Gastroesophageal sphincter (tissue), 4 donors: ENCODE measurements at regions not wholly inside any gene's neighbourhood (a gene's known extent, or its start where the extent isn't known, plus 50 kb on each side); places are given as distances from the start of the nearest gene placed in this dataset.

ENCODE experiments used
- ATAC-seq: fragments of 150-250 bp; one replicate; pipeline ENCODE4 v1.9.1; 2016; ENCODE audit warnings: mild to moderate bottlenecking, moderate library complexity
- H3K27ac ChIP-seq, 4 donors: fragments of 200-600 bp; sonication (generic) in 3 of 4; 1 replicate in 3 of 4; 2 replicates in 1 of 4; pipeline ENCODE4 v1.5.1; 2016 to 2019
- H3K27me3 ChIP-seq: fragments of 200-600 bp; sonication (generic); one replicate; pipeline ENCODE4 v1.5.1; 2019
- H3K36me3 ChIP-seq, 2 donors: fragments of 200-600 bp; sonication (generic); one replicate each; pipeline ENCODE4 v1.5.1; 2019; ENCODE audit warnings: control low read depth in 1 of 2
- H3K4me1 ChIP-seq, 3 donors: fragments of 200-600 bp; sonication (generic); 1 replicate in 2 of 3; 2 replicates in 1 of 3; pipeline ENCODE4 v1.5.1; 2016 to 2019; ENCODE audit warnings: control low read depth in 2 of 3
- H3K4me3 ChIP-seq, 2 donors: fragments of 200-600 bp; sonication (generic); one replicate each; pipeline ENCODE4 v1.5.1; 2019; ENCODE audit warnings: mild to moderate bottlenecking in 1 of 2, moderate library complexity in 1 of 2
- H3K9me3 ChIP-seq, 3 donors: fragments of 200-600 bp; sonication (generic); one replicate each; pipeline ENCODE4 v1.5.1; 2017 to 2019; ENCODE audit warnings: control low read depth in 2 of 3
- CTCF ChIP-seq, 4 experiments: fragments of 200-600 bp in 2 of 4; fragments of 450-650 bp in 2 of 4; sonication (generic) in 1 of 4; IDR thresholded peaks; one replicate each; pipeline ENCODE4 v1.5.1; 2017 to 2019; ENCODE audit warnings: antibody characterized with exemption in 4 of 4, mild to moderate bottlenecking in 2 of 4, moderate library complexity in 2 of 4
- EP300 ChIP-seq: sonication (generic); formaldehyde crosslinking; IDR thresholded peaks from one replicate; pipeline ENCODE4 v1.6.1; 2017; ENCODE audit warnings: antibody characterized with exemption, mild to moderate bottlenecking
- POLR2A ChIP-seq, 2 donors: fragments of 450-650 bp; IDR thresholded peaks; one replicate each; pipeline ENCODE4 v1.6.1; 2017; ENCODE audit warnings: antibody characterized with exemption in 2 of 2, mild to moderate bottlenecking in 2 of 2, moderate library complexity in 1 of 2
- POLR2AphosphoS5 ChIP-seq: sonication (generic); formaldehyde crosslinking; IDR thresholded peaks from one replicate; pipeline ENCODE4 v1.6.1; 2017; ENCODE audit warnings: antibody characterized with exemption
- WGBS, 2 donors: methylation state at CpG; one replicate each; pipeline ENCODE4 v1.1.5; 2018; ENCODE audit warnings: low coverage in 1 of 2; 5-methylcytosine and 5-hydroxymethylcytosine counted together

DNA sequence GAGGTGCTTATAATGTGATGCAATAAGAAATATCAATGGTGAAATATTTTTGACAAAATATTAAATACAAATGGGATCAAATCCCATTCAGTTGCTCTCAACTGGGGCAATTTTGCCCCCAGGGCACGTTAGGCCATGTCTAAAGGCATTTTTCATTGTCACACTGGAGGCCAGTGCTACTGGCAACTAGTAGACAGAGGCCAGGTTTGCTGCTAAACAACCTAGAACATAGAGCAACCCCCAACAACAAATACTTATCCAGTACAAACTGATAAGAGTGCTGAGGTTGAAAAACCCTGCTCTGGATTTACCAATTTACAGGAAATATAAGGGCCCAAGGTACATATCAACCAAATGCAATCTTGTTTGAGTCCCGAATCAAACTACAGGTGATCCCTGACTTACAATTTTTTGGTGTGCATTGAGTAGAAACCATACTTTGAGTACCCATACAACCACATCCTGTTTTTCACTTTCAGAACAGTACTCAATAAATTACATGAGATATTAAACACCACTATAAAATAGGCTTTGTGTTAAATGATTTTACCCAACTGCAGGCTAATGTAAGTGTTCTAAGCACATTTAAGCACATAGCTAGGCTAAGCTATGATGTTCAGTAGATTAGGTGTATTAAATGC is 237.5 kb downstream of the HNRNPD start:
- H3K36me3 ChIP-seq = no peaks in the 10 kb centered on the region
- H3K27ac ChIP-seq = no peak overlapping the region
- ATAC-seq = no peak
- no peak overlapping the region for H3K4me3 ChIP-seq
- H3K9me3 ChIP-seq = no peaks in the 10 kb centered on the region
- no peaks in the 10 kb centered on the region for H3K4me1 ChIP-seq
- TF ChIP-seq POLR2AphosphoS5 = no peak
- no peak for TF ChIP-seq CTCF (IDR thresholded peaks at IDR 0.05)
- no peak for TF ChIP-seq POLR2A (IDR thresholded peaks at IDR 0.05)
- no peak for TF ChIP-seq EP300
- WGBS, 2 donors = 79 to 80% methylated on average over 2 of the region's 2 CpGs
- no peaks in the 10 kb centered on the region for H3K27me3 ChIP-seq

DNA sequence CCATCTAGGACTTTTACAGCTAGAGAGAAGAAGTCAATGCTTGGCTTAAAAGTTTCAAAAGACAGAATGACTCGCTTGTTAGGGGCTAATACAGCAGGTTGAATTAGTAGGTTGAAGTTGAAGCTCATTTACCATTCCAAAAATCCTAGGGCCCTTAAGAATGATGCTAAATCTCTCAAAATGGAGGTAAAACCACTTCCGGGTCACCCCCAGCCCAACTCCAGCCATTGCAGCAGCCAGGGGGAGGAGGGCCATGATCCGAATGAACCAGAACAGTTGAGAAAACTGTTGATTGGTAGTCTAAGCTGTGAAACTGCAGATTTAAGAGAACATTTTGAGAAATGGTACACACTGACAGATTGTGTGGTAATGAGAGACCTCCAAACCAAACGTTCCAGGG is 245.4 kb downstream of the HNRNPD start:
- H3K4me3 ChIP-seq = no peak overlapping the region
- no peak for ATAC-seq
- H3K27ac ChIP-seq = no peak overlapping the region
- H3K27me3 ChIP-seq = no peaks in the 10 kb centered on the region
- WGBS, 2 donors = 67 to 82% methylated on average over 1 to 4 of the region's 4 CpGs
- no peaks in the 10 kb centered on the region for H3K36me3 ChIP-seq
- no peaks in the 10 kb centered on the region for H3K9me3 ChIP-seq
- H3K4me1 ChIP-seq = no peaks in the 10 kb centered on the region
- TF ChIP-seq POLR2A (IDR thresholded peaks at IDR 0.05) (no peak), POLR2AphosphoS5 (no peak), EP300 (no peak), CTCF (IDR thresholded peaks at IDR 0.05) (no peak)

DNA sequence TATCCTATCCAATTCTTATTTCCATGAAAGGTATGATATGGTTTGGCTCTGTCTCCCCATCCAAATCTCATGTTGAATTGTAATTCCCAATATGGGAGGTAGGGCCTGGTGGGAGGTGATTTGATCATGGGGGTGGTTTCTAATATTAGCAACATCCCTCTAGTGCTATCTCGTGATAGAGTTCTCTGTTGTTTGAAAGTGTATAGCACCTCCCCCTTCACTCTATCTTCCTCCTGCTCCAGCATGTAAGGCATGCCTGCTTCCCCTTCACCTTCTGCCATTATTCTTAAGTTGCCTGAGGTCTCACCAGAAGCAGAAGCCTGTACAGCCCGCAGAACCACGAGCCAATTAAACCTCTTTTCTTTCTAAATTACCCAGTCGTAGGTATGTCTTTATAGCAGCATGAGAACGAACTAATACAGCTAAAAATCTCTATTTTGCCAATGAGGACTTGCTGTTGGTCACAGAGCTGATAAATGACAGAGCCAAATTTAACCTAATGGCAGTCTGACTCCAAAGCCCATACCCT is 247.2 kb downstream of the HNRNPD start:
- no peaks in the 10 kb centered on the region for H3K36me3 ChIP-seq
- no peaks in the 10 kb centered on the region for H3K27me3 ChIP-seq
- no peak overlapping the region for H3K4me3 ChIP-seq
- H3K4me1 ChIP-seq = no peaks in the 10 kb centered on the region
- H3K9me3 ChIP-seq = no peaks in the 10 kb centered on the region
- no peak overlapping the region for H3K27ac ChIP-seq
- ATAC-seq = no peak
- TF ChIP-seq CTCF (IDR thresholded peaks at IDR 0.05) (no peak), EP300 (no peak), POLR2AphosphoS5 (no peak)
- WGBS, 2 donors = 70 to 72% methylated on average over 2 to 5 of the region's 5 CpGs

- H3K4me3 ChIP-seq = no peak overlapping the region
- H3K36me3 ChIP-seq = no peaks in the 10 kb centered on the region
- no peak overlapping the region for H3K27ac ChIP-seq
- H3K9me3 ChIP-seq = no peaks in the 10 kb centered on the region
- no peaks in the 10 kb centered on the region for H3K27me3 ChIP-seq
- 63 to 78% methylated on average over 2 to 5 of the region's 6 CpGs for WGBS, 2 donors
- no peaks in the 10 kb centered on the region for H3K4me1 ChIP-seq
- ATAC-seq = no peak
- TF ChIP-seq EP300 = no peak
- no peak for TF ChIP-seq POLR2A (IDR thresholded peaks at IDR 0.05)
- TF ChIP-seq CTCF (IDR thresholded peaks at IDR 0.05) = no peak
- no peak for TF ChIP-seq POLR2AphosphoS5
Observed at GRCh38 chr4:82125787-82126297, 247.9 kb downstream of the HNRNPD start.
